Activated CD4-positive, alpha-beta T cell treated with anti-CD3 and anti-CD28 coated beads, Interleukin-2, amount 50 U/mL, for 24 hours (primary cell): ENCODE measurements at regions not wholly inside any gene's neighbourhood (a gene's known extent, or its start where the extent isn't known, plus 50 kb on each side); places are given as distances from the start of the nearest gene placed in this dataset.

Source experiments
- DNase-seq, 2 donors: peaks; one replicate each; pipeline ENCODE4 v3.0.0-alpha.2; 2020; ENCODE audit warnings: low read depth in 1 of 2, low spot score in 1 of 2

- no peak for DNase-seq
These were observed 58.9 kb downstream of the IRX1 start for GRCh38 chr5:3654515-3654914.

GRCh38 chr5:3656803-3657202 is 61.2 kb downstream of the IRX1 start:
- no peak for DNase-seq

GRCh38 chr5:3657364-3658022 is 61.9 kb downstream of the IRX1 start:
- DNase-seq = no peak

- no peak for DNase-seq
These were observed 63.3 kb downstream of the IRX1 start for GRCh38 chr5:3658929-3659328.

- no peak for DNase-seq
These were observed 64.3 kb downstream of the IRX1 start for GRCh38 chr5:3659907-3660306.

- no peak for DNase-seq
These were observed 65.0 kb downstream of the IRX1 start for GRCh38 chr5:3660630-3661029.

- DNase-seq = no peak
These were observed 66.2 kb downstream of the IRX1 start for GRCh38 chr5:3661755-3662296.

GRCh38 chr5:3662344-3662743 is 66.7 kb downstream of the IRX1 start:
- DNase-seq = no peak

- no peak for DNase-seq
These were observed 75.7 kb downstream of the IRX1 start for GRCh38 chr5:3671337-3671736.

- DNase-seq = no peak
These were observed 83.2 kb downstream of the IRX1 start for GRCh38 chr5:3678801-3679200.

GRCh38 chr5:3680821-3681220 is 85.2 kb downstream of the IRX1 start:
- no peak for DNase-seq

- no peak for DNase-seq
These were observed 88.5 kb downstream of the IRX1 start for GRCh38 chr5:3684118-3684517.

GRCh38 chr5:3684771-3685354 is 89.2 kb downstream of the IRX1 start:
- no peak for DNase-seq

GRCh38 chr5:3694819-3695218 is 99.2 kb downstream of the IRX1 start:
- DNase-seq = no peak

GRCh38 chr5:3695818-3696217 is 100.2 kb downstream of the IRX1 start:
- no peak for DNase-seq

- no peak for DNase-seq
These were observed 102.8 kb downstream of the IRX1 start for GRCh38 chr5:3698412-3698811.

- DNase-seq = no peak
These were observed 106.1 kb downstream of the IRX1 start for GRCh38 chr5:3701694-3702093.

GRCh38 chr5:3704661-3705060 is 109.0 kb downstream of the IRX1 start:
- DNase-seq = no peak

- DNase-seq = no peak
These were observed 113.6 kb downstream of the IRX1 start for GRCh38 chr5:3709068-3709716.

- no peak for DNase-seq
These were observed 114.2 kb downstream of the IRX1 start for GRCh38 chr5:3709717-3710348.

- no peak for DNase-seq
These were observed 119.4 kb downstream of the IRX1 start for GRCh38 chr5:3715062-3715461.

GRCh38 chr5:3729631-3730030 is 134.0 kb downstream of the IRX1 start:
- no peak for DNase-seq
